GM12878 (cell line): ENCODE measurements at regions not wholly inside any gene's neighbourhood (a gene's known extent, or its start where the extent isn't known, plus 50 kb on each side); places are given as distances from the start of the nearest gene placed in this dataset.

Experiments
- ATAC-seq: fragments of 200-7000 bp; cut with Tn5 transposase; 3 replicates; pipeline ENCODE4 v1.9.1; 2020; ENCODE audit warnings: mild to moderate bottlenecking, moderate library complexity
- BruUV-seq: library from RNA; stranded (reverse); fragments of 400-500 nt; replicated peaks from 2 replicates; lab custom pipeline; 2021; lab: Mats Ljungman, UMichigan
- CTCF ChIA-PET: fragments of 300-600 bp; sonication (Branson Sonifier 250); formaldehyde crosslinking; extraction: SDS; loops from one replicate; lab custom pipeline; 2021; ENCODE audit warnings: inconsistent platforms; lab: Yijun Ruan, JAX
- POLR2A ChIA-PET: fragments of 350-600 bp; formaldehyde crosslinking; extraction: SDS; loops from one replicate; lab custom pipeline; 2021; ENCODE audit warnings: inconsistent platforms; lab: Charles Lee
- RAD21 ChIA-PET: fragments of 300-600 bp; sonication (Branson Sonifier 250); formaldehyde crosslinking; loops from one replicate; lab custom pipeline; 2023; ENCODE audit warnings: antibody characterized with exemption; ENCODE audit not compliant: unreplicated experiment; lab: Charles Lee
- SMC1A ChIA-PET: fragments of 300-600 bp; sonication (Branson Sonifier 250); formaldehyde crosslinking; loops from one replicate; lab custom pipeline; 2023; ENCODE audit not compliant: unreplicated experiment, uncharacterized antibody; lab: Charles Lee
- DNase-seq: peaks from one replicate; pipeline ENCODE4 v3.0.0-alpha.2; 2011; ENCODE audit warnings: low read depth, low spot score
- FAIRE-seq: peaks from 3 replicates; lab custom pipeline; 2011; peaks lifted over from hg19 to GRCh38; lab: Jason Lieb, UNC
- H2AFZ ChIP-seq: 2 replicates; pipeline ENCODE4 v1.6.0; 2011; ENCODE audit warnings: low read depth, low read length, control low read depth; ENCODE audit not compliant: control insufficient read depth
- H3K27ac ChIP-seq: 2 replicates; pipeline ENCODE4 v1.5.1; 2011; ENCODE audit warnings: control low read depth; ENCODE audit not compliant: control insufficient read depth, insufficient read depth
- H3K27me3 ChIP-seq, 2 experiments: replicated peaks in 1 of 2; 2 replicates each; pipeline versions ENCODE4 v1.6.0 to v1.6.1; 2011; ENCODE audit warnings: low read length in 1 of 2; ENCODE audit not compliant: control insufficient read depth in 2 of 2, insufficient read depth in 2 of 2
- H3K36me3 ChIP-seq, 2 experiments: 2 replicates each; pipeline ENCODE4 v1.5.1; 2011; ENCODE audit warnings: low read length in 1 of 2; ENCODE audit not compliant: control insufficient read depth in 2 of 2, insufficient read depth in 2 of 2
- H3K4me1 ChIP-seq: 2 replicates; pipeline ENCODE4 v1.6.1; 2011; ENCODE audit warnings: mild to moderate bottlenecking, low read length, moderate library complexity, mixed read lengths; ENCODE audit not compliant: control insufficient read depth, insufficient read depth
- H3K4me2 ChIP-seq: 2 replicates; pipeline ENCODE4 v1.6.0; 2011; ENCODE audit warnings: control low read depth; ENCODE audit not compliant: control insufficient read depth, insufficient read depth
- H3K4me3 ChIP-seq: fragments of 200-600 bp; sonication (generic); 2 replicates; pipeline ENCODE4 v1.5.1; 2016
- H3K79me2 ChIP-seq: 2 replicates; pipeline ENCODE4 v1.6.0; 2011; ENCODE audit warnings: low read length; ENCODE audit not compliant: control insufficient read depth, insufficient read depth
- H3K9ac ChIP-seq: 2 replicates; pipeline ENCODE4 v1.8.0; 2011; ENCODE audit warnings: low read length, control low read depth, mixed read lengths; ENCODE audit not compliant: control insufficient read depth, insufficient read depth
- H3K9me3 ChIP-seq: replicated peaks from 3 replicates; pipeline ENCODE4 v1.5.1; 2011; ENCODE audit warnings: mild to moderate bottlenecking, low read length; ENCODE audit not compliant: control insufficient read depth, insufficient read depth
- H4K20me1 ChIP-seq: 2 replicates; pipeline ENCODE4 v1.6.0; 2011; ENCODE audit not compliant: control insufficient read depth, insufficient read depth
- FOS ChIP-seq: IDR thresholded peaks from 3 replicates; pipeline ENCODE4 v1.6.1; 2011; ENCODE audit warnings: borderline replicate concordance; ENCODE audit not compliant: insufficient read length; ENCODE audit errors: extremely low read depth
- IRF5 ChIP-seq: fragments of 450-650 bp; IDR thresholded peaks from 2 replicates; pipeline ENCODE4 v1.6.1; 2017; ENCODE audit warnings: borderline replicate concordance
- MXI1 ChIP-seq: fragments of 150-350 bp; IDR thresholded peaks from 2 replicates; pipeline ENCODE4 v1.6.1; 2011; ENCODE audit warnings: low read depth, mild to moderate bottlenecking, inconsistent platforms, low read length, improper control_type of control experiment
- PAX8 ChIP-seq: fragments of 450-650 bp; IDR thresholded peaks from 2 replicates; pipeline ENCODE4 v1.6.1; 2017; ENCODE audit warnings: mild to moderate bottlenecking, moderate library complexity
- PKNOX1 ChIP-seq: fragments of 450-650 bp; IDR thresholded peaks from 2 replicates; pipeline ENCODE4 v1.6.1; 2016; ENCODE audit warnings: mild to moderate bottlenecking
- RAD21 ChIP-seq: IDR thresholded peaks from 2 replicates; pipeline ENCODE4 v1.6.1; 2011; ENCODE audit warnings: mild to moderate bottlenecking, low read depth, low read length, moderate library complexity; ENCODE audit not compliant: insufficient read depth
- RFX5 ChIP-seq: IDR thresholded peaks from 2 replicates; pipeline ENCODE4 v1.6.1; 2011; ENCODE audit warnings: low read depth, low read length, improper control_type of control experiment
- SMAD1 ChIP-seq: fragments of 450-650 bp; IDR thresholded peaks from 2 replicates; pipeline ENCODE4 v1.6.1; 2018; ENCODE audit warnings: mild to moderate bottlenecking, low read depth; ENCODE audit not compliant: partially characterized antibody
- ZNF274 ChIP-seq: IDR thresholded peaks from one replicate; pipeline ENCODE4 v1.8.0; 2011; ENCODE audit not compliant: insufficient read length, insufficient read depth
- WGBS: methylation state at CpG from one replicate; pipeline ENCODE4 v1.1.6; 2016; ENCODE audit warnings: low lambda C conversion rate; ENCODE audit not compliant: insufficient replicate concordance, insufficient coverage; ENCODE audit errors: missing lambda C conversion rate; 5-methylcytosine and 5-hydroxymethylcytosine counted together
- in situ Hi-C: fragments of 300-500 bp; cut with MboI; formaldehyde crosslinking; loops from 9 replicates; pipeline ENCODE4 v1.14.3; 2018; ENCODE audit warnings: mixed read lengths
- intact Hi-C: fragments of 100-400 bp; cut with micrococcal nuclease; formaldehyde crosslinking; loops from one replicate; pipeline ENCODE4 v1.14.2; 2022; ENCODE audit not compliant: unreplicated experiment
- TF ChIP-seq, protein P1 (sequence below): fragments of 450-650 bp; IDR thresholded peaks from 2 replicates; pipeline ENCODE4 v1.6.1; 2016; ENCODE audit warnings: mild to moderate bottlenecking

- no peak overlapping the region for H3K4me2 ChIP-seq
- no peaks in the 10 kb centered on the region for H3K79me2 ChIP-seq
- no peaks in the 10 kb centered on the region for H4K20me1 ChIP-seq
- ATAC-seq: no peak
- no peak overlapping the region for H3K9ac ChIP-seq
- H3K4me3 ChIP-seq: no peak overlapping the region
- H2AFZ ChIP-seq: no peak overlapping the region
- H3K9me3 ChIP-seq: no peaks in the 10 kb centered on the region
- H3K27ac ChIP-seq: no peak overlapping the region
- DNase-seq: no peak
- no peaks in the 10 kb centered on the region for H3K27me3 ChIP-seq
- no peaks in the 10 kb centered on the region for H3K36me3 ChIP-seq
- FAIRE-seq: no peak
- intact Hi-C loops: no loop called here
- WGBS: 0% methylated on average over 1 of the region's 1 CpG
- BruUV-seq: no TSS peak
- in situ Hi-C loops: no loop called here
- CTCF ChIA-PET: no interaction called here
- POLR2A ChIA-PET: no interaction called here
- SMC1A ChIA-PET: no interaction called here
- TF ChIP-seq ZNF274: no peak
- no peak for TF ChIP-seq IRF5
- no peak for TF ChIP-seq PKNOX1
- no peak for TF ChIP-seq FOS
- no peak for TF ChIP-seq MXI1
- no peak for TF ChIP-seq PAX8
- RAD21 ChIA-PET: no interaction called here
- H3K4me1 ChIP-seq: no peaks in the 10 kb centered on the region
These were observed 918.0 kb downstream of the LTN1 start for GRCh38 chr21:28074676-28075075.

GRCh38 chr21:28072601-28073000 lies 920.1 kb downstream of the LTN1 start:
- DNase-seq (no peak), ATAC-seq (no peak), FAIRE-seq (no peak)
- Histone ChIP-seq H3K9me3 (no peaks in the 10 kb centered on the region), H3K4me1 (no peaks in the 10 kb centered on the region), H3K4me3 (no peak overlapping the region), H2AFZ (no peak overlapping the region), H3K4me2 (no peak overlapping the region), H3K9ac (no peak overlapping the region), H4K20me1 (no peaks in the 10 kb centered on the region), H3K27me3 (no peaks in the 10 kb centered on the region), H3K36me3 (no peaks in the 10 kb centered on the region), H3K79me2 (no peaks in the 10 kb centered on the region), H3K27ac (no peak overlapping the region)
- ChIA-PET CTCF (no interaction called here), POLR2A (no interaction called here), RAD21 (no interaction called here), SMC1A (no interaction called here)
- BruUV-seq: no TSS peak
- WGBS: 13% methylated on average over 5 of the region's 5 CpGs
- in situ Hi-C loops (no loop called here), intact Hi-C loops (no loop called here)
- TF ChIP-seq RAD21 (no peak), RFX5 (no peak), SMAD1 (no peak)
- TF ChIP-seq, protein P1, sequence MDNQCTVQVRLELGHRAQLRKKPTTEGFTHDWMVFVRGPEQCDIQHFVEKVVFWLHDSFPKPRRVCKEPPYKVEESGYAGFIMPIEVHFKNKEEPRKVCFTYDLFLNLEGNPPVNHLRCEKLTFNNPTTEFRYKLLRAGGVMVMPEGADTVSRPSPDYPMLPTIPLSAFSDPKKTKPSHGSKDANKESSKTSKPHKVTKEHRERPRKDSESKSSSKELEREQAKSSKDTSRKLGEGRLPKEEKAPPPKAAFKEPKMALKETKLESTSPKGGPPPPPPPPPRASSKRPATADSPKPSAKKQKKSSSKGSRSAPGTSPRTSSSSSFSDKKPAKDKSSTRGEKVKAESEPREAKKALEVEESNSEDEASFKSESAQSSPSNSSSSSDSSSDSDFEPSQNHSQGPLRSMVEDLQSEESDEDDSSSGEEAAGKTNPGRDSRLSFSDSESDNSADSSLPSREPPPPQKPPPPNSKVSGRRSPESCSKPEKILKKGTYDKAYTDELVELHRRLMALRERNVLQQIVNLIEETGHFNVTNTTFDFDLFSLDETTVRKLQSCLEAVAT: no peak
